ENCODE measurements at regions not wholly inside any gene's neighbourhood (a gene's known extent, or its start where the extent isn't known, plus 50 kb on each side); places are given as distances from the start of the nearest gene placed in this dataset.

- Mint-ChIP-seq H3K9me3 (ENCODE audit: unreplicated experiment) (peaks cover 4% of the 10 kb centered on the region), H3K4me3 (ENCODE audit: unreplicated experiment) (no peak overlapping the region), H3K36me3 (ENCODE audit: unreplicated experiment) (no peaks in the 10 kb centered on the region), H3K4me1 (ENCODE audit: unreplicated experiment) (peaks cover 8% of the 10 kb centered on the region), H3K27me3 (ENCODE audit: unreplicated experiment) (no peaks in the 10 kb centered on the region), H3K27ac (ENCODE audit: unreplicated experiment) (no peak overlapping the region)
- no peak for TF ChIP-seq CTCF (IDR thresholded peaks at IDR 0.05)
- no peak for DNase-seq (ENCODE audit: extremely low spot score, unreplicated experiment)
These were observed 66.1 kb upstream of the TLR3 start for GRCh38 chr4:186002853-186003252.

DNA sequence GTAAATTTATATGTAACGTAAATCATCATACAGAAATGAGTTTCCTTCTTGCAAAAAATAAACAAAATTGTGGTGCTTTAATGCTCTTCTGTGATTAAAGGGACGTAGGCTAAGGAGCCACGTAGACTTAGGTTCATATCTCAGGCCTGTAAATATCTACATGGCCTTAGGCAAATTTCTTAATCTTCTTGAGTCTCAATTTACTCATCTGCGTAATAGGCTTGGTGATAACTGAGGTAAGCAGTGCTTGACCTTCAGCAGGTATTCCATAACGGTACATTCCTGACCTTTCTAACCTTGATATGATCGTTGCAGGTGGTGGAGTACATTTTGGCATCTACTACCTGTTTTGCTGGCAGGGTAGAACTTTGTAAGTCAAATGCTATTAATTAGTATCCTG lies 65.2 kb upstream of the TLR3 start:
- Mint-ChIP-seq H3K9me3 (ENCODE audit: unreplicated experiment) (peaks cover 4% of the 10 kb centered on the region), H3K4me3 (ENCODE audit: unreplicated experiment) (no peak overlapping the region), H3K27me3 (ENCODE audit: unreplicated experiment) (no peaks in the 10 kb centered on the region), H3K36me3 (ENCODE audit: unreplicated experiment) (no peaks in the 10 kb centered on the region), H3K4me1 (ENCODE audit: unreplicated experiment) (peaks cover 10% of the 10 kb centered on the region), H3K27ac (ENCODE audit: unreplicated experiment) (no peak overlapping the region)
- TF ChIP-seq CTCF (IDR thresholded peaks at IDR 0.05): no peak
- DNase-seq (ENCODE audit: extremely low spot score, unreplicated experiment): no peak

GRCh38 chr4:186008057-186008456 lies 60.9 kb upstream of the TLR3 start:
- Mint-ChIP-seq H3K27ac (ENCODE audit: unreplicated experiment) (no peak overlapping the region), H3K4me1 (ENCODE audit: unreplicated experiment) (peaks cover 16% of the 10 kb centered on the region), H3K9me3 (ENCODE audit: unreplicated experiment) (peaks cover 4% of the 10 kb centered on the region), H3K27me3 (ENCODE audit: unreplicated experiment) (no peaks in the 10 kb centered on the region), H3K36me3 (ENCODE audit: unreplicated experiment) (no peaks in the 10 kb centered on the region), H3K4me3 (ENCODE audit: unreplicated experiment) (no peak overlapping the region)
- no peak for TF ChIP-seq CTCF (IDR thresholded peaks at IDR 0.05)
- DNase-seq (ENCODE audit: extremely low spot score, unreplicated experiment): peak; percentile 27

- Mint-ChIP-seq H3K36me3 (ENCODE audit: unreplicated experiment) (no peaks in the 10 kb centered on the region), H3K27ac (ENCODE audit: unreplicated experiment) (no peak overlapping the region), H3K4me3 (ENCODE audit: unreplicated experiment) (no peak overlapping the region), H3K27me3 (ENCODE audit: unreplicated experiment) (no peaks in the 10 kb centered on the region), H3K4me1 (ENCODE audit: unreplicated experiment) (peaks cover 21% of the 10 kb centered on the region), H3K9me3 (ENCODE audit: unreplicated experiment) (peaks cover 4% of the 10 kb centered on the region)
- DNase-seq (ENCODE audit: extremely low spot score, unreplicated experiment): peak; percentile 60
- TF ChIP-seq CTCF (IDR thresholded peaks at IDR 0.05): no peak
These were observed 59.0 kb upstream of the TLR3 start for GRCh38 chr4:186009976-186010375.

GRCh38 chr4:186010821-186011220 lies 58.1 kb upstream of the TLR3 start:
- H3K4me1 Mint-ChIP-seq (ENCODE audit: unreplicated experiment): peaks cover 27% of the 10 kb centered on the region
- no peak overlapping the region for H3K4me3 Mint-ChIP-seq (ENCODE audit: unreplicated experiment)
- peak; percentile 4 for DNase-seq (ENCODE audit: extremely low spot score, unreplicated experiment)
- H3K9me3 Mint-ChIP-seq (ENCODE audit: unreplicated experiment): peaks cover 4% of the 10 kb centered on the region
- TF ChIP-seq CTCF (IDR thresholded peaks at IDR 0.05): no peak
- H3K36me3 Mint-ChIP-seq (ENCODE audit: unreplicated experiment): no peaks in the 10 kb centered on the region
- H3K27ac Mint-ChIP-seq (ENCODE audit: unreplicated experiment): no peak overlapping the region
- H3K27me3 Mint-ChIP-seq (ENCODE audit: unreplicated experiment): no peaks in the 10 kb centered on the region
